OCI-LY1 (cell line): ENCODE measurements at regions not wholly inside any gene's neighbourhood (a gene's known extent, or its start where the extent isn't known, plus 50 kb on each side); places are given as distances from the start of the nearest gene placed in this dataset.

Source experiments
- CTCF ChIP-seq: fragments of 200-600 bp; sonication (generic), shearing (Covaris generic); IDR thresholded peaks from 2 replicates; pipeline ENCODE4 v1.5.1; 2017; ENCODE audit warnings: mild to moderate bottlenecking, antibody characterized with exemption, low read length, moderate library complexity, mixed read lengths
- EZH2 ChIP-seq: fragments of 200-600 bp; sonication (generic), shearing (Covaris generic); IDR thresholded peaks from 2 replicates; pipeline ENCODE4 v1.8.0; 2017; ENCODE audit warnings: borderline replicate concordance, mixed run types, mild to moderate bottlenecking, antibody characterized with exemption, low read length, moderate library complexity, mixed read lengths

GRCh38 chr11:95307286-95307685 lies 76.3 kb upstream of the SESN3 start:
- no peak for TF ChIP-seq CTCF
- TF ChIP-seq EZH2: no peak
